Kidney epithelial cell (primary cell): ENCODE measurements at regions not wholly inside any gene's neighbourhood (a gene's known extent, or its start where the extent isn't known, plus 50 kb on each side); places are given as distances from the start of the nearest gene placed in this dataset.

Source experiments
- DNase-seq: peaks from one replicate; pipeline ENCODE4 v3.0.0-alpha.2; 2010; ENCODE audit warnings: low read depth
- H3K27me3 ChIP-seq: 2 replicates; pipeline ENCODE4 v1.6.0; 2011; ENCODE audit warnings: low read length; ENCODE audit not compliant: control insufficient read depth, insufficient read depth
- H3K36me3 ChIP-seq: 2 replicates; pipeline ENCODE4 v1.5.1; 2011; ENCODE audit warnings: low read length; ENCODE audit not compliant: control insufficient read depth, insufficient read depth
- H3K4me3 ChIP-seq: 2 replicates; pipeline ENCODE4 v1.5.1; 2011; ENCODE audit warnings: low read depth, mild to moderate bottlenecking, control low read depth, low read length
- TF ChIP-seq, protein P1 (sequence below): IDR thresholded peaks from 2 replicates; pipeline ENCODE4 v1.5.1; 2011; ENCODE audit warnings: mild to moderate bottlenecking, moderate library complexity, low read length, control low read depth, inconsistent platforms; ENCODE audit not compliant: insufficient read depth, poor library complexity, severe bottlenecking

GRCh38 chr11:86152006-86152862 lies 83.3 kb upstream of the PICALM start:
- DNase-seq, result peak; percentile 67
- TF ChIP-seq, protein P1, sequence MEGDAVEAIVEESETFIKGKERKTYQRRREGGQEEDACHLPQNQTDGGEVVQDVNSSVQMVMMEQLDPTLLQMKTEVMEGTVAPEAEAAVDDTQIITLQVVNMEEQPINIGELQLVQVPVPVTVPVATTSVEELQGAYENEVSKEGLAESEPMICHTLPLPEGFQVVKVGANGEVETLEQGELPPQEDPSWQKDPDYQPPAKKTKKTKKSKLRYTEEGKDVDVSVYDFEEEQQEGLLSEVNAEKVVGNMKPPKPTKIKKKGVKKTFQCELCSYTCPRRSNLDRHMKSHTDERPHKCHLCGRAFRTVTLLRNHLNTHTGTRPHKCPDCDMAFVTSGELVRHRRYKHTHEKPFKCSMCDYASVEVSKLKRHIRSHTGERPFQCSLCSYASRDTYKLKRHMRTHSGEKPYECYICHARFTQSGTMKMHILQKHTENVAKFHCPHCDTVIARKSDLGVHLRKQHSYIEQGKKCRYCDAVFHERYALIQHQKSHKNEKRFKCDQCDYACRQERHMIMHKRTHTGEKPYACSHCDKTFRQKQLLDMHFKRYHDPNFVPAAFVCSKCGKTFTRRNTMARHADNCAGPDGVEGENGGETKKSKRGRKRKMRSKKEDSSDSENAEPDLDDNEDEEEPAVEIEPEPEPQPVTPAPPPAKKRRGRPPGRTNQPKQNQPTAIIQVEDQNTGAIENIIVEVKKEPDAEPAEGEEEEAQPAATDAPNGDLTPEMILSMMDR, result no peak
- no peak overlapping the region for H3K4me3 ChIP-seq
- H3K36me3 ChIP-seq, result no peaks in the 10 kb centered on the region
- no peaks in the 10 kb centered on the region for H3K27me3 ChIP-seq

- TF ChIP-seq, protein P1, result no peak
- no peaks in the 10 kb centered on the region for H3K27me3 ChIP-seq
- no peak overlapping the region for H3K4me3 ChIP-seq
- no peaks in the 10 kb centered on the region for H3K36me3 ChIP-seq
- peak; percentile 71 for DNase-seq
Measured at GRCh38 chr11:86151174-86152005, 82.5 kb upstream of the PICALM start.

DNA sequence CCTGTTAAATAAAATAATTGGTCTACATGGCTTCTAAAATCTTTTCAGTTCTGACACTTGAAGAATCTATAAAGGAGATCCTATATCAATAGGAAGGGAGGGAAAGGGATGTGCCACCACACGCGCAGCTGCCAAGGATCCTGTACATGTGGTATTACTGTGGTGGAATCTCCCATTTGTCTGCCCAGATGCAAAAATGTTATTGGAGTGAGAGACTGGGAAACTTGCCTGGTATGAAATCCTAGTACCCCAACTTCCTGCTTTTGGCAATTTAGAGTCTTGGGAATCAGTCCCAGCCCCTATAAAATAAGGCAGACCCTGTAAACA lies 81.9 kb upstream of the PICALM start:
- TF ChIP-seq, protein P1, result no peak
- DNase-seq, result no peak
- H3K36me3 ChIP-seq, result no peaks in the 10 kb centered on the region
- H3K27me3 ChIP-seq, result no peaks in the 10 kb centered on the region
- no peak overlapping the region for H3K4me3 ChIP-seq

GRCh38 chr11:86149792-86150191 lies 80.9 kb upstream of the PICALM start:
- TF ChIP-seq, protein P1, result no peak
- no peak overlapping the region for H3K4me3 ChIP-seq
- H3K27me3 ChIP-seq, result no peaks in the 10 kb centered on the region
- H3K36me3 ChIP-seq, result no peaks in the 10 kb centered on the region
- no peak for DNase-seq

- no peak overlapping the region for H3K4me3 ChIP-seq
- TF ChIP-seq, protein P1, result no peak
- H3K27me3 ChIP-seq, result no peaks in the 10 kb centered on the region
- H3K36me3 ChIP-seq, result no peaks in the 10 kb centered on the region
- no peak for DNase-seq
Measured at GRCh38 chr11:86148345-86148747, 79.5 kb upstream of the PICALM start.
